ENCODE measurements at regions not wholly inside any gene's neighbourhood (a gene's known extent, or its start where the extent isn't known, plus 50 kb on each side); places are given as distances from the start of the nearest gene placed in this dataset.
"Not testable (repeated sequence)": the region's sequence is repeated elsewhere in the genome, so short reads cannot be mapped to it uniquely, and the experiment has no call there.

DNA sequence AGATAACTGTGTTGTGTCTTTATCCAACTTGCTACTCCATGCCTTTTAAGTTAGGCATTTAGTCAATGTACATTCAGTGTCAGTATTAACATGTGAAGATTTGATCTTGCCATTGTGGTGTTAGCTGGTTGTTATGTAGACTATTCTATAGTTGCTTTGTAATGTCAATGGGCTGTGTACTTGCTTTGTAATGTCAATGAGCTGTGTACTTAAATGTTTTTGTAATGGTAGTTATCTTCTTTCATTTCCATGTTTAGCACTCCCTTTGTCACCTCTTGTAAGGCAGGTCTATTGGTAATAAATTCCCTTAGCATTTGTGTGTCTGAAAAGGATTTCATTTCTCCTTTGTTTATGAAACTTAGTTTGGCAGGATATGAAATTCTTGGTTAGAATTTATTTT is 53.4 kb downstream of the MC4R start:
- no peak for DNase-seq (ENCODE audit: low read depth)

DNA sequence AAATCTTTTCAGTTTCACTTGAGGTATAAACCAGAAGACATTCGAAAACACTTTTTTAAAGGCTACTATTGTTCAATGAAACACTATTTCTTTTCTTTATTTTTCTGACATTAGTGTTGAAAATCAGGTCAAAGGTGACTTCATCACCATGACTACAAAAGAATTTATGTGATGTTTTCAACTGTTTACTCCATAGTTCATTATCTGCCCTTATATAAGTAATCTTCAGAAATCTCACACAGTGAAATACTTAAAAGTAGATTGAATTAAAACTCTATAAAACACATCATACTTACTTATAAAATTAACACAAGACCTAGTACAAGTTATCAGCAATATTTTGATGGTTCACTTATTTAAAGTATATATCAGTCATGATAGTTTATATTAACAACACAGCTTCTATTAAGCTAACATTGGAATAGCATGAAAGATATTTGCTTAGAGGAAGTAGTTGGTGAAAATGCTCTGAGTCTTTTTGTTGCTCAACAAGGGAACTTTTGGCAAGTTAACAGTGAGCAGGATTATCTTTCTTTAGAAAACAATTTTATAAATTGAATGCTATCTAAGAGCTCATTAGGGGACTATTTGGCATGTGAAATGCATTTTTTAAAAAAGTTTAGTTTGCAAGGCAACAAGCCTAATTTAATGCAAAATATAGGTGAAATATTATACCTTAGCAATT is 60.8 kb downstream of the MC4R start:
- DNase-seq (ENCODE audit: low read depth), result no peak

DNA sequence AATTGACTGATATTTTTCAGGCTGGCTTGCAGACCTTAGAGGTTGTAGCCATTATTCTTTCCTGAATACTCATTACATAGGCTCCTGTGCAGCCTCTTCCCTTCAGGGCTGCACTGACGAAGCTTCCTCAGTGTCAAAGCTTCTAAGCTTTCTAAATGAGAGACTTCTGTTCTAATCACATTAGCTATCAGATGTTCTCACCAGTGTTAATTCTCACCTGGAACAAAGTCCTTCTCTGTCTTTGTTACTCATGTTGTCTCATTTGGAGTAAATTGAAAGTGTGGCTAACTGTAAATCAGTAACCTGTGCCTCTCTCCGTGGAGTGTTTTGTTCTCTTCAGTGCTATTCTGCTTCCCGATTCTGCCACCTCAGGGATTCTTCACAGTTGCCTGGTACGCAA is 76.9 kb downstream of the MC4R start:
- no peak for DNase-seq (ENCODE audit: low read depth)

DNA sequence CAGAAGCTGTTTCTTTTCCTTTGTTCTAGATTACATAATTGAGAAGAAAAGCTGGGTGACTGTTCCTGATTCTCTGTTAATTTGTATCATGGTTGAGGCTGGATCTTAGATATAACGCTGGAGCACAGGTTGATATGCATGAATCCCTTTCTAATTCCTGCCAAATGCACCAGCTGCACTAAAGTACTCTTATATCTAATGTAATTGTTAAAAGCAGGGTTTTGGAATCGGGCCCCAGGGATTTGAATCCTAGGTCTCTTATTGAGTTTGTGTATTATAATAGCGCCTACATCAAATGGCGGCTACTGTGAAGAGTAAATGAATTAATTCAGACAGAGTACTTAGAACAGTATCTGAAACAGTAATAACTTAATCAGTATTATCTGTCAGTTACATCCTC is 80.4 kb downstream of the MC4R start:
- no peak for DNase-seq (ENCODE audit: low read depth)

DNA sequence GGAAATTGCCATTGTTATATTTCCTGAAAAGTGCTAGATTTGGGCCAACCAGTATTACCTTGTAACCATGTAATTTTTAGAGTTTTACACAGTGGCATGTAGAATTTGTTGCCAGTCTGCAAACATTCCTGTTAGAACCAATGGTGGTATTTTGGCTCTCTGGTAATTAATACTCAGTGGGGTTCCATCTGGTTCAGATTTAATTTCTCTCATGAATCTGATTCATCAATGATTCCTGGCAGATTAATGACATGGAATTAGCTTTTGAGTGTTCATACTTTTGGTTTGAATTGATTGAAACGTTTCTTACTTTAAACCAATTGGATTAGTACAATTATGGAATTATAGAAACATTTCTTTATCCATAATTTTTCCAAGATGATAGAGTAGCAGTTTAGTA is 93.2 kb downstream of the MC4R start:
- DNase-seq (ENCODE audit: low read depth), result no peak

DNA sequence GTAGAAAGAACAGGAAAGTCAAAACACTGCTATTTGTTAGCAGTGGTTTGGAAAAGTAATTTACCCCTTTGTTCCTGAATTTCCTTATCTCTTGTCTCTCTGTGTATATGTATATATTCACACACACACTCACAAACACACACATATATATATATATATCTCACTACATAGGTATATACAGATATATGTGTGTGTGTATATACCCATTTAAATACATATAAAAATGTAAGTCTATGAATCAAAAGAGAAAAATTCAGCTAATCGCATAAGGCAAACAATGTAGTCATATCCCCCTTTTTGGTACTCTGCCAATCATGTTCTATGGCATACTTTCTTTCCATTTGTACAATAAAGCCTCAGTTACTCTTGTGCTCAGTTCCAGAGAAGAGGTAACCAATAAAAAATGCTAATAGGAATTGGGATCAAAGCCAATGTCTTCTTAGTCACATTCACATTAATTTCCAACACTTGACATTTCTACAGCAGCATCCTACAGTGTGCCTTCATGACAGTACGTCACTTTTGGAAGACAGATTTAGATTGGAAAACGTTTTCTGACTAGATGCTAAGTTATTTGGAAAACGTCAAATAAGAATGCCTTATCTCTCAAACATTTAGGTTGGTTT is 94.6 kb downstream of the MC4R start:
- DNase-seq (ENCODE audit: low read depth), result no peak

DNA sequence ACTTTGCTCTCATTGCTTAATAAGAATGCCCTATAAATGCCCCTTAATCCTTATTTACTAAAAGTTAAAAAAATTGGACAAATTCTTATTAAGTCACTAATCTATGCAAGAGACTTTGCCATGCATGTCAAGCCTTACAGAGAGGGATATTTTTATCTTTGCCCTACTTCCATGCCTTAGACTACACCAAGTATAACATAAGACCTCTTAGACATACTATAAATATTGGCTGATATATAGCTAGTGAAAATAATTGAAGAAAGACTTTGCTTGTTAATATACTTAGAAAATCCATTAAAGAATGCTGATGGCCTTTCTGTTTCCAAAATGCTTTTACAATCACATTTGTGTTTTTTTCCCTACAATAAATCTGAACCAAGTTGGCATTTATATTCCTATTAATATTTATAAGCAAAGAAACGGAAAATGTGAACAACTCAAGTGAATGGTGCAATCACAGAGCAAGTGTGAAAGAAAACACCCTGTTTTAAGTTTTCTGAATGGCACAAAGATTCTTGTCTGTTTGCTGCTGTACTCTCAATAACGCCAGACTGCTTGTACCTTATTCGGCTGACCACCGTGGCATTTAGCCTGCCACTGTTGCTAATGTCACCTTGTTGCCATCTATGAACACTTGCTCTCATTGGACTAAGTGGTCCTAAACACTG is 105.0 kb downstream of the MC4R start:
- no peak for DNase-seq (ENCODE audit: low read depth)

DNA sequence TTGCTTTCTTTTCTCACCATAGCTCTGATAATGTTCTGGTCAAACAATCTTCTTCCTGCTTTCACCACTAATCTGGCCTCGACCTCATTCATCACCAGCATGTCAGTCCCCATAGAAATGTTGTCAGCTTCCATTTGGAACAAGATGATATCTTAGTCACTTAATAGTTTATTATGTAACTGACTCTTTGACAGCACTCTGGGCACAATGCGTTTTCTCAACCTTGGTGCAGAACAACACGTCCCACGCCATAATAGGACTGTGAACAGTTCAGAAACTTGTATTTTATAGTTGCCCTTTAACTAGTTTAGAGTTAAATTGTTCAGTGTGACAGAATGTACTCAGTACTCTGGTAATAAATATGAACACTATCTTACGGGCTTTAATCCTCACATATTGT is 106.0 kb downstream of the MC4R start:
- no peak for DNase-seq (ENCODE audit: low read depth)

DNA sequence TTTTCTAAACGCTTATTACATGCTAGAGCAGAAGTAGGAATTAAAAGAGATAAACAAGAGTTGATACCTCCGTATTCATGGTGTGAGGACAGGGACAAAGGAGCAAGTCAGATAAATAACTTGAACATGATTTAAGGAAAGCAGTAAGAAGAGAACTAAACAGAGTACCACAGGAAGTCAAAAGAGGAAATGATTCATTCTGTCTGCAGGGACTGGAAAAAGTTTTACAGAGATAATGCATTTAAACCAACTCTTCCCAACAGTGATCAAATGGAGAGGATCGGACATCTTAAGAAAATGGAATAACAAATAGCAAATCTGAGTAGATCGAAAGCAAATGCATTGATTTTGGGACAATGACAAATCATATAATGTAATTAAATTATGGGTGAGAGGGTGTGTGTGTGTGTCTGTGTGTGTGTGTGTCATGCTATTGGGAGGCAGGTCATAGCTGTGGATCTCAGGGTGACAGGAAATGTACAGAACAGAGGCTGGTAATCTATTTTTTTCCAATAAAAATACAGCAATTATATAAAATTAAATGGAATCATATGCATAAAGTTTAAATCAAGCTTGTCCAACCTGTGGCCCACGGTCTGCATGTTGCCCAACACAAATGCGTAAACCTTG is 113.4 kb downstream of the MC4R start:
- DNase-seq (ENCODE audit: low read depth), result no peak

DNA sequence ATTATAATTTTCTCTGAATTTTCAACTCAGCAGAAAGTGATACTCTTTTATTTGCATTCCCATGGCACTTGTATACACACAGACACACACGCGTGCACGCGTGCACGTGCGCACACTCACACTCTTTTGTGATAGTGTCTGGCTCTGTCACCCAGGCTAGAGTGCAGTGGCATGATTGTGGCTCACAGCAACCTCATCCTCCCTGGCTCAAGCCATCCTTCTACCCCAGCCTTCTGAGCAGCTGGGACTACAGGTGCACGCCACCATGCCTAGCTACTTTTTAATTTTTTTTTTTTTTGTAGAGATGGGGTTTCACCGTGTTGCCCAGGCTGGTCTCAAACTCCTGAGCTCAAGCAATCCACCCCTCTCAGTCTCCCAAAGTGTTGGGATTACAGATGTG is 123.2 kb downstream of the MC4R start:
- DNase-seq (ENCODE audit: low read depth), result no peak

DNA sequence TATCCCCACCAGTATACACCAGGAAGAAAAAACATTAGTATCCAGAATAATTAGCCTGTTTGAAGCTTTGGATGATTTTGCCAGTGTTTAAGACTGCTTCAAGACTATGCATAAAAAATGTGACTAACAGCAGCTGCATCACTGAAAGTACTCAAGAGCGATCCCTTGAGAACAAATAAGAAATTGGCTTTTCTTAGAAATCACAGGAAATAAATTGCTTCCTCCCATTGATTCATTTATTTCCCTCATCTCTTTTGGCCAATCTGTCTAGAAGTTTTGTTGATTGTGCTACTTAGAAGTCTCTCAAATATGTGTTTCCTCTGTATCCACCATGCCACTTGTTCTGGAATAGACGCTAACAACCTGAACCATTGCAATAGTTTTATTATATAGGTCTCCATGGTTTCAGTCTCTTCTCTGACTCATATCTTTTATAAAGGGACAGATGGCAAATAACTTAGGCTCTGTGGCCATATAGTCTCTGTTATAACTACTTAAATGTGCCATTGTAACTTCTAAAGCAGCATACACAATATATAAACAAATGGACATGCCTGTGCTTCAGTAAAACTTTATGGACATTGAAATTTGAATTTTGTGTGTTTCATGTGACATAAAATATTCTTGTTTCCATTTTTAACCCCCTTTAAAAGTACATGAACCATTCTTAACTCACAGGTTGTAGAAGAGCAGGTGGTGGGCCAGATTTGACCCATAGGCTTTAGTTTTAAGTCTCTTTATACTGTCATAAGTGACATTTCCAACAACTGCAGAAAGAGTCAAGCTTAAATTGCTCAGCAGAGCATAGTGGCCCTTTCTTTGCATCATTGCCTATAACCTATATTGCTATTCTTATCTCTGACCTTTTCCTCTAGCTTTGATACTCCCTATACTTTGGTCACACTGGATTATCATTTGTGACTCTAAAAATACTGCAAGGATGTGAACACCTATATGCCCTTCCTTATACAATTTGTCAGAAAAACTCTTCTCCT is 123.9 kb downstream of the MC4R start:
- no peak for DNase-seq (ENCODE audit: low read depth)

DNA sequence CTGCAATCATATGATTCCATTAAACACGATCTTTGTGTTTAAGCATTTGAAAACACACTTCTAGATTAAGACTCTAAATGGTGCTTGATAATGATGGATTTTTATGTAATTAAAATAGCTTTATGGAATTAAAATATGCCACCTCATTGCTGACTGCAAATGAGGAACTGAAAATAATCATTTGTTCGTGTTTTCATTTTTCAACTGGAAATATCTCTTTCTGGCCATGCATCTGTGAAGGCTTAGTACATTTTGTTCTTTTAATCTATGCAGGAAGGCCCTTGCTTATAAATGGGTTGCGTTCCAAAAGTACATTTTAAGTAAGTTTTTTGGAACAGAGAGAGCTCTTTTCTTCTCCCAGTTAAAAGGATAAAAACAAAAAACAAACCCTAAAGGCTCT is 125.5 kb downstream of the MC4R start:
- DNase-seq (ENCODE audit: low read depth), result no peak

DNA sequence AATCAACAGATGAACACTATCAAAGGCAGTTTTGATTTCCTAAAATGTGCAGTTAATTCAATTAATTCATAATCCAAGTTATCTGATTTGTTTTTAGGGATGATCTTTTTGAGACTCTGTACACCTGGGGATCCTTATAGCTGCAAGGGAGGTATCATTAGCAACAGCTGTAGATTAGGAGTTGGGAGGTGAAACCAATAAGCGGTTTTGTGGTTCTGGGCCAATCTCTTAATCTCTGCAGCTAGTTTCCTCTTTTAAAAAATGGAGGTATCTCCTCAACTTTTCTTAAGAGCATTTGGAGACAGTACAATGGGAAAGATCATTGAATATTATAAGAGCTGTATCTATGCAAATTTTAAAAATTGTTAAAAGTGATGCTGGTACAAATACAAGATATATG is 126.0 kb downstream of the MC4R start:
- DNase-seq (ENCODE audit: low read depth), result no peak

DNA sequence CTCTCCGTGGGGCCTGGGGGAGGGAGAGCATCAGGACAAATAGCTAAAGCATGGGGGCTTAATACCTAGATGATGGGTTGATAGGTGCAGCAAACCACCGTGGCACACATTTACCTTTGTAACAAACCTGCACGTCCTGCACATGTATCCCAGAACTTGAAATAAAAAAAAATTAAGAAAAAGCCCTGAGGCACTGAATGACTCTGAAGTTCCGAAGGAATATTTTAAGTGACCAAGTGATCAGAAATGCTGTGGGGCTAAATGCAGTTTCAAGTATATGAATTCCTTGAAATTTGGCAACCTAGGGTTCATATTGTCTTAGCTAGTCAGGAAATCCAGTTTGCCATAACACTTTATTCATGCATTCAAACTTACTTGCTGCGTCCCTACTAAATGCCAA is 127.5 kb downstream of the MC4R start:
- DNase-seq (ENCODE audit: low read depth), result no peak

DNA sequence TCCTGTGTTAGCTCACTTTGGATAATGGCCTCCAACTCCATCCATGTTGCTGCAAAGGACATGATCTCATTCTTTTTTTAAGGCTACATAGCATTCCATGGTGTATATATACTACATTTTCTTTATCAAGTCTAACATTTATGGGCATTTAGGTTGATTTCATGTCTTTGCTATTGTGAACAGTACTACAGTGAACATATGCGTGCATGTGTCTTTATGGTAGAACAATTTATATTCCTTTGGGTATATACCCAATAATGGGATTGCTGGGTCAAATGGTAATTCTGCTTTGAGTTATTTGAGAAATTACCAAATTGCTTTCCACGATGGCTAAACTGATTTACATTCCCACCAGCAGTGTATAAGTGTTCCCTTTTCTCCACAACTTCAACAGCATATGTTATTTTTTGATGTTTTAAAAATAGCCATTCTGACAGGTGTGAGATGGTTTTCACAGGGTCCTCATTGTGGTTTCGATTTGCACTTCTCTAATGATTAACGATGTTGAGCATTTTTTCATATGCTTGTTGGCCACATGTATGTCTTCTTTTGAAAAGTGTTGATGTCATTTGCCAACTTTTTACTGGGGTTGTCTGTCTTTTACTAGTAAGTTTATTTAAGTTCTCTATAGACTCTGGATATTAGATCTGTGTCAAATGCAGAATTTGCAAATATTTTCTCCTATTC is 133.4 kb downstream of the MC4R start:
- DNase-seq (ENCODE audit: low read depth), result not testable (repeated sequence)

DNA sequence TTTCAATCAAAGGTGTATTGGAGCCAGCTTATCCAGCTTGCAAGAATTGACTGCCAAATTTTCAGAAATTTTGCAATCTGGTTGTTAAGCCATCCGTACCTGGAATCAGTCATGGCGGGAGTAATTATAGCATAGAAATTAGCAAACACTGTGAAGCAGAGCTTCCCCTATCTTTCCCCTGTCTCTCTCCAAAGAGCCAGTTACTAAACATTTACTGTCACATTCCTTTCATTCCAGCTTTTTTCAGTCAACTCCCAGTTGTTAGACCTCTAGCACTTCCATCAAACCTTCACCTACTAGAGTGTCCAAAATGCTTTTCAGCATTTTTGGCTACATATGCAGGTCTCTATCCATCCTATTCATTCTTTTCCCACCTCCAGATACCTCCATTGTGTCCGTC is 137.4 kb downstream of the MC4R start:
- DNase-seq (ENCODE audit: low read depth), result no peak

DNA sequence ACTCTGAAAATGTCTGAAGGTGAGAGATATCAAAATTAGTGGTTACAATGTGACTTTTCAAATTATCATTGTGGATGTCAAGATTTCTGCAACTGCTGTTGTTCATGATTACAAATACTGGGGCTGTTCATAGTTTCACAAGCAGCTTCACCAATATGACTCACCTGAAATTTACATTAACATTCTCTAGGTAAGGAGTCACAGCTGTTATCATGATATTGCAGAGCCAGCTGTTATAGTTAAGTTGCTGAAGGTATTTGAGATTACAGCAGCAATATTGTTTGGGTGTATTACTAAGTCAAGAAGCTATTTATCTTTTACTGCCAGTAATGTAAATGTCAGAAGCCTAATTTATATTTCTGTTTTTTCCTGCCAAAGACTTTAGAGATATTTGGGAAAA is 140.0 kb downstream of the MC4R start:
- DNase-seq (ENCODE audit: low read depth), result no peak

DNA sequence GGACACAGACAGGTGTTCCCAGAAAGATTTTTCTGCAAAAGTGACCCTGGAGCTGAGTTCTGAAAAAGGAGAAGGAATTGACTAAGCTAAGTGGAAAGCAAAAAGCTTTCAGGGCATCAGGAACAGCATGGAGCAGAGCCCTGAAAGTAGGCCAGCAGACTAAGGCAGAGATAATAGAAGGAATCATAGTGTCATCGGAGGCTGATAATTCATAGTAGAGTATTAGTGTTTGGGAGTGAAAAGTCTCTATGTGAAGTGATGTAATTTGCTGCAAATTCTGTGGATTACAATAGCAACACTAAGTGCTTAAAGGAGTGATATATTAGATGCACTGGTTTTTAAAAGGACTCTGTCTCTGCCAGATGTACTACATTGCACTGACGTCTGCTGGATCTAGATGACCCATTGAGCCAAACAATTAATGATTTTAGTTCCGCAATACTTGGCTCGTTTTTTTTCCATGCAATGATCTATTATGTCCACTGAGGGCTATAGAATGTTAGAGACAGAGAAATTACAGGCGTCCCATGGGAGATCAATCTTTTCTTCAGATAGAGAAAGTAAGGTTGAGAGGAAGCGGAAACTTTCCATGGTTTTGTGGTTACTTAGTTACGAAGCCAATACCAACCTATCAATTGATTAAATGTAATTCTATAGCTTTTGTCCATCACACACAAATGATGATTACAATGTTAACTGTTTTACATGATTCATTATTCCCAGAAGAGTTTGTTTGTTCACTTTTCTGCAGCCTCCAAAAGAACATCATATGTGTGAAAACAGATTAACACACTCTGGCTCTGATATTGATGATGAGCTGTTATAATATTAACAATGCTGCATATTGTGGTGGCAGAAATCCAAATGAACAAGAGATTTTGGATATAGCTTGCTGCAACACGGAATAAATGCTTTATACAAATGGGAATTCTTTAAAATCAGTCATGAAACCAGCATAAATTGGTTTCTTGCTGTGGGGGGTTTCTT is 143.7 kb downstream of the MC4R start:
- DNase-seq (ENCODE audit: low read depth), result no peak

DNA sequence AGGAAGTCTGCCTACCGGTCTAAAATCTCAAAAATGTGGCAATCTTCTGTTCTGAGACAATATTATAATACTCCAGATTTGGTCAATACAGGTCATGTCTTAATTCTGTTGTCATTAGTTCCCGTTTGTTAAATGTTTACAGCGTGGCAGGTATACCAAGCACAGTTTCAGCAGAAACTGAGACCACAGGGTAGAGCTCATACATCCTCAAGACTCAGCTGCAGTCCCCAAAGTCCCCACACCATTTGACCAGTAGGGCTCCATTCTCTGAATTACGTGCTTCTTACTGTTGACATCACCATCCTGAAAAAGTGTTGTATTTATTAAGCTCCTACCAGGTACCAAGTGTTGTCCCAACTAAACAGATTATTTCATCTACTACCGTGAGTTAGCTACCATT is 157.1 kb downstream of the MC4R start:
- no peak for DNase-seq (ENCODE audit: low read depth)

DNA sequence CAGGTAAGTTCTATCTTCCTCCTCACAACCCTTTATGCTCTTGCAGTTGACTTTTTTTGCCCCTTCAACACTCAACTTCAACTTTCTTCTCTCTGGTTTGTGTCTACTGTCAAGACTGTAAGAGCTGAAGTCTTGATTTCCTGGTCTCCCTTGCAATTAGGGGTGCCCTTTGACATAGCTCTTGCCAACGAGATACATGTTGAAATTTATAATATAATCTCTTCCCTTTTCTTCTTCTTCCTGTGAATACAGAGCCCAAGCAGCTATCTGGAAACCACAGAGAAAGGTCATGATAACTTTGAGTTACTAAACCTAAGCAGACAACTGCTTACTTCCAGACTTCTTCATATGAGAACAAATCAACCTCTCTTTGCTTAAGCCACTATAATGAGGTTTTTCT is 163.5 kb downstream of the MC4R start:
- DNase-seq (ENCODE audit: low read depth), result no peak
